Fibroblast of mammary gland (primary cell): ENCODE measurements at regions not wholly inside any gene's neighbourhood (a gene's known extent, or its start where the extent isn't known, plus 50 kb on each side); places are given as distances from the start of the nearest gene placed in this dataset.

ENCODE experiments used
- DNase-seq: peaks from one replicate; pipeline ENCODE4 v3.0.0-alpha.2; 2010; ENCODE audit warnings: low read depth
- H3K4me3 ChIP-seq: 2 replicates; pipeline ENCODE4 v1.5.1; 2011; ENCODE audit warnings: low read depth, mild to moderate bottlenecking, low read length, moderate library complexity; ENCODE audit not compliant: control insufficient read depth
- CTCF ChIP-seq: conservative IDR thresholded peaks from 2 replicates; pipeline ENCODE4 v1.5.1; 2011; ENCODE audit warnings: low read depth, low read length, inconsistent platforms; ENCODE audit not compliant: control insufficient read depth, insufficient read depth

- H3K4me3 ChIP-seq = no peak overlapping the region
- TF ChIP-seq CTCF = no peak
- DNase-seq = no peak
Observed at GRCh38 chr1:188218289-188218688, 1389.5 kb downstream of the PLA2G4A start.

GRCh38 chr1:188220051-188220450 lies 1391.3 kb downstream of the PLA2G4A start:
- no peak for TF ChIP-seq CTCF
- no peak for DNase-seq
- no peak overlapping the region for H3K4me3 ChIP-seq

- TF ChIP-seq CTCF = no peak
- no peak overlapping the region for H3K4me3 ChIP-seq
- DNase-seq = no peak
Observed at GRCh38 chr1:188224263-188224662, 1395.5 kb downstream of the PLA2G4A start.

GRCh38 chr1:188225975-188226374 lies 1397.2 kb downstream of the PLA2G4A start:
- no peak overlapping the region for H3K4me3 ChIP-seq
- no peak for TF ChIP-seq CTCF
- no peak for DNase-seq

GRCh38 chr1:188228623-188229022 lies 1399.9 kb downstream of the PLA2G4A start:
- no peak overlapping the region for H3K4me3 ChIP-seq
- TF ChIP-seq CTCF = no peak
- DNase-seq = no peak

GRCh38 chr1:188237573-188238348 lies 1409.0 kb downstream of the PLA2G4A start:
- H3K4me3 ChIP-seq = no peak overlapping the region
- TF ChIP-seq CTCF = no peak
- DNase-seq = peak; percentile 3
